Smooth muscle cell (in vitro differentiated cells): ENCODE measurements at regions not wholly inside any gene's neighbourhood (a gene's known extent, or its start where the extent isn't known, plus 50 kb on each side); places are given as distances from the start of the nearest gene placed in this dataset.

Source experiments
- DNase-seq: peaks from one replicate; lab custom pipeline; 2025; ENCODE audit not compliant: unreplicated experiment; lab: John Stamatoyannopoulos, UW
- H2AFZ ChIP-seq: fragments of 200-600 bp; sonication (generic); 2 replicates; pipeline ENCODE4 v1.6.0; 2016; ENCODE audit warnings: antibody characterized with exemption, low read depth, mild to moderate bottlenecking
- H3F3A ChIP-seq: fragments of 200-600 bp; sonication (generic); 2 replicates; pipeline ENCODE4 v1.6.0; 2017; ENCODE audit warnings: antibody characterized with exemption, low read depth
- H3K27ac ChIP-seq: fragments of 200-600 bp; sonication (generic); 2 replicates; pipeline ENCODE4 v1.5.1; 2016; ENCODE audit warnings: low read depth, mild to moderate bottlenecking
- H3K27me3 ChIP-seq: fragments of 200-600 bp; sonication (generic); 2 replicates; pipeline ENCODE4 v1.6.1; 2016; ENCODE audit warnings: low read depth, mild to moderate bottlenecking
- H3K36me3 ChIP-seq: fragments of 200-600 bp; sonication (generic); 2 replicates; pipeline ENCODE4 v1.5.1; 2016; ENCODE audit warnings: low read depth
- H3K4me1 ChIP-seq: fragments of 200-600 bp; sonication (generic); 2 replicates; pipeline ENCODE4 v1.5.1; 2016; ENCODE audit warnings: low read depth
- H3K4me2 ChIP-seq: fragments of 200-600 bp; sonication (generic); 2 replicates; pipeline ENCODE4 v1.6.0; 2016; ENCODE audit warnings: mild to moderate bottlenecking
- H3K4me3 ChIP-seq: fragments of 200-600 bp; sonication (generic); 2 replicates; pipeline ENCODE4 v1.5.1; 2016; ENCODE audit warnings: mild to moderate bottlenecking
- H3K79me2 ChIP-seq: fragments of 200-600 bp; sonication (generic); 2 replicates; pipeline ENCODE4 v1.6.0; 2016; ENCODE audit warnings: low read depth, mild to moderate bottlenecking
- H3K9ac ChIP-seq: fragments of 200-600 bp; sonication (generic); 2 replicates; pipeline ENCODE4 v1.6.0; 2016; ENCODE audit warnings: low read depth
- H3K9me3 ChIP-seq: fragments of 200-600 bp; sonication (generic); replicated peaks from 2 replicates; pipeline ENCODE4 v1.5.1; 2016; ENCODE audit warnings: low read depth
- H4K20me1 ChIP-seq: fragments of 200-600 bp; sonication (generic); 2 replicates; pipeline ENCODE4 v1.6.0; 2016; ENCODE audit warnings: low read depth
- WGBS: methylation state at CpG from one replicate; pipeline ENCODE4 v1.1.7; 2016; ENCODE audit warnings: low lambda C conversion rate; 5-methylcytosine and 5-hydroxymethylcytosine counted together
- TF ChIP-seq, protein P1 (sequence below): fragments of 200-600 bp; sonication (generic); IDR thresholded peaks from 2 replicates; pipeline ENCODE4 v1.5.1; 2017; ENCODE audit warnings: borderline replicate concordance, mild to moderate bottlenecking, antibody characterized with exemption; ENCODE audit not compliant: insufficient read depth, poor library complexity, severe bottlenecking

DNA sequence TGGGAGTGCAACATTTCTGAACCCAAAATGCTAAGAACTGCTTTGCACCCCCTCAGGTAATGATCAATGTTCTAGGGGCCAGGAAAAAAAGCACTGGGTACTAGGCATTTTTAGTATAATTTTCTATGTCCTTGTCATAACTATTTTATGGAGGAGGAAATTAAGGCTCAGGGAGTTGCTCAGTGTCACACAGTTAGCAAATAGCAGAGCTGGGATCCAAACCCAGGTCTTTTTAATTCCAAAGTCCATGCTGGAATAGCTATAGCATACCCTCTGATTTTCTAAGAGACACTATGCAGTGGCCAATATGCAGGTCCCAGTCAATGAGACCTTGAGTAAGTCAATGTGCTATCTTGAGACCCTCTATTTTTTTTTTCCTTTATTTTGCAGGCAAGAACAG is 394.5 kb upstream of the USP24 start:
- Histone ChIP-seq H3K27ac (no peak overlapping the region), H3K4me2 (no peak overlapping the region), H3K36me3 (no peaks in the 10 kb centered on the region), H3F3A (no peaks in the 10 kb centered on the region), H2AFZ (no peak overlapping the region), H3K9ac (no peak overlapping the region), H3K79me2 (no peaks in the 10 kb centered on the region), H3K4me3 (no peak overlapping the region), H4K20me1 (no peaks in the 10 kb centered on the region), H3K4me1 (no peaks in the 10 kb centered on the region), H3K27me3 (no peaks in the 10 kb centered on the region), H3K9me3 (no peaks in the 10 kb centered on the region)
- TF ChIP-seq, protein P1, sequence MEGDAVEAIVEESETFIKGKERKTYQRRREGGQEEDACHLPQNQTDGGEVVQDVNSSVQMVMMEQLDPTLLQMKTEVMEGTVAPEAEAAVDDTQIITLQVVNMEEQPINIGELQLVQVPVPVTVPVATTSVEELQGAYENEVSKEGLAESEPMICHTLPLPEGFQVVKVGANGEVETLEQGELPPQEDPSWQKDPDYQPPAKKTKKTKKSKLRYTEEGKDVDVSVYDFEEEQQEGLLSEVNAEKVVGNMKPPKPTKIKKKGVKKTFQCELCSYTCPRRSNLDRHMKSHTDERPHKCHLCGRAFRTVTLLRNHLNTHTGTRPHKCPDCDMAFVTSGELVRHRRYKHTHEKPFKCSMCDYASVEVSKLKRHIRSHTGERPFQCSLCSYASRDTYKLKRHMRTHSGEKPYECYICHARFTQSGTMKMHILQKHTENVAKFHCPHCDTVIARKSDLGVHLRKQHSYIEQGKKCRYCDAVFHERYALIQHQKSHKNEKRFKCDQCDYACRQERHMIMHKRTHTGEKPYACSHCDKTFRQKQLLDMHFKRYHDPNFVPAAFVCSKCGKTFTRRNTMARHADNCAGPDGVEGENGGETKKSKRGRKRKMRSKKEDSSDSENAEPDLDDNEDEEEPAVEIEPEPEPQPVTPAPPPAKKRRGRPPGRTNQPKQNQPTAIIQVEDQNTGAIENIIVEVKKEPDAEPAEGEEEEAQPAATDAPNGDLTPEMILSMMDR = no peak
- no peak for DNase-seq

DNA sequence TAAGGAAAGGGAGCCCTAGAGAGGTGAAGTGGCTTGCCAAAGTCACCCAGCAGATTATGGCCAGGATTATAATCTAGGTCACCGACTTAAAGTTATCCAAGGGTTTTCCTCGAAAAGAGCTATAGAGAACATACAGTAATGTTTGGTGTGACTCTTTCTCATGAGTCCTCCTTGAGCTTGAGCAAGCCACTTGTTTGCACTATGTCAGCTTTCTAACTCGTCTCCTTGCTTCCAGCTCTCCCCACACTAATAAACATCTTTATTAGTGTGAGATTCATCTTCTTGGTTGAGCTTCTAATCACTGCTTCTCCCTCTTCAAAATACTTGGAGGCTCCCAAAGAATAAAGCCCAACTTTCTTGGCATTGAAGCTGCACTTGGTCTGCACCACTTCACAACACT is 390.0 kb upstream of the USP24 start:
- Histone ChIP-seq H3K4me1 (no peaks in the 10 kb centered on the region), H3K36me3 (no peaks in the 10 kb centered on the region), H4K20me1 (no peaks in the 10 kb centered on the region), H3K9ac (no peak overlapping the region), H3K79me2 (no peaks in the 10 kb centered on the region), H3K9me3 (no peaks in the 10 kb centered on the region), H3K27me3 (no peaks in the 10 kb centered on the region), H3K27ac (no peak overlapping the region), H3K4me2 (no peak overlapping the region), H3F3A (no peaks in the 10 kb centered on the region), H2AFZ (no peak overlapping the region), H3K4me3 (no peak overlapping the region)
- no peak for DNase-seq
- 71% methylated on average over 3 of the region's 3 CpGs for WGBS
- TF ChIP-seq, protein P1 = no peak

DNA sequence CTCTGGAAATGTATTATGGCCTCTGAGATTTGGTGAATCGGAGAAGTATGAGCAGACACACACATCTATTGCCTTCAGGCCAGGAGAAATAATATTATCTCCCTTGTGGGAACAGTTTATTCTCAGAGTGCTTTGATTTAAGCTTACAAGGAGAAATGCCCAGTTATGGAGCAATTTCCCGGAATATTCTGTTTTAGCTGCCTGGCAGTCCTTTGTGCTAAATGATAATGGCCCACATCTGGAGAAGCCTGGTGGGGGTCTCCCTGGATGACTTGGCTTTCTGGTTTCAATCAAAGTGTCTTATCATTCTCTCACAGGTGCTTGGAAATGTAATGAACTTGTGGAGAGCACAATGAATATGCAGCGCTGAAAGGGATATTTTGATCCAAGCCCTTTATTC is 389.6 kb upstream of the USP24 start:
- H3K27me3 ChIP-seq = no peaks in the 10 kb centered on the region
- no peak overlapping the region for H3K4me2 ChIP-seq
- DNase-seq = no peak
- H3K27ac ChIP-seq = no peak overlapping the region
- no peaks in the 10 kb centered on the region for H4K20me1 ChIP-seq
- no peaks in the 10 kb centered on the region for H3F3A ChIP-seq
- H3K4me1 ChIP-seq = no peaks in the 10 kb centered on the region
- no peak overlapping the region for H3K9ac ChIP-seq
- H3K9me3 ChIP-seq = no peaks in the 10 kb centered on the region
- no peak overlapping the region for H2AFZ ChIP-seq
- WGBS = 77% methylated on average over 3 of the region's 3 CpGs
- no peaks in the 10 kb centered on the region for H3K79me2 ChIP-seq
- TF ChIP-seq, protein P1 = no peak
- no peak overlapping the region for H3K4me3 ChIP-seq
- H3K36me3 ChIP-seq = no peaks in the 10 kb centered on the region

DNA sequence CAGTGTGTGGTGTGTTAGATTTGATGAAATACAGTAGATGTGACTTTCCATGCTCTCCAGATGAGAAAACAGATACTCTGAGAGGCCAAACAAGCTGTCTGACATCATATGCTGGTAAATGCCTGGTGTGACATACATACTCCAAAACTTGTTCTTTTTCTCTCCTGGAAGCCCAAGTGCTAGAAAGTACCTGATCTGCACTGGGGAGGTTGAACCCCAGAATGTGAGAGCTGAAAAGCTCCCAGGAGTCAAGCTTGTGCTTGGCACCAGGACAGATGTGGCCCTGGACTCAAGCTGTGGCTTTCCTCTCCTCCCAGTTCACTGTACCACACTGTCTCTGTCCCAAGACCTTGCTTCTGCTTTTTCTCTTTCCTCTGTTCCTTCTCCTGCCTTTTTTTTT is 389.0 kb upstream of the USP24 start:
- H3K27ac ChIP-seq = no peak overlapping the region
- no peaks in the 10 kb centered on the region for H3K79me2 ChIP-seq
- no peaks in the 10 kb centered on the region for H3K4me1 ChIP-seq
- no peak overlapping the region for H3K9ac ChIP-seq
- H3F3A ChIP-seq = no peaks in the 10 kb centered on the region
- no peaks in the 10 kb centered on the region for H4K20me1 ChIP-seq
- no peaks in the 10 kb centered on the region for H3K36me3 ChIP-seq
- TF ChIP-seq, protein P1 = no peak
- no peak overlapping the region for H3K4me2 ChIP-seq
- no peak overlapping the region for H3K4me3 ChIP-seq
- H2AFZ ChIP-seq = no peak overlapping the region
- H3K27me3 ChIP-seq = no peaks in the 10 kb centered on the region
- H3K9me3 ChIP-seq = no peaks in the 10 kb centered on the region
- DNase-seq = no peak
